ENCODE measurements at regions not wholly inside any gene's neighbourhood (a gene's known extent, or its start where the extent isn't known, plus 50 kb on each side); places are given as distances from the start of the nearest gene placed in this dataset.

DNA sequence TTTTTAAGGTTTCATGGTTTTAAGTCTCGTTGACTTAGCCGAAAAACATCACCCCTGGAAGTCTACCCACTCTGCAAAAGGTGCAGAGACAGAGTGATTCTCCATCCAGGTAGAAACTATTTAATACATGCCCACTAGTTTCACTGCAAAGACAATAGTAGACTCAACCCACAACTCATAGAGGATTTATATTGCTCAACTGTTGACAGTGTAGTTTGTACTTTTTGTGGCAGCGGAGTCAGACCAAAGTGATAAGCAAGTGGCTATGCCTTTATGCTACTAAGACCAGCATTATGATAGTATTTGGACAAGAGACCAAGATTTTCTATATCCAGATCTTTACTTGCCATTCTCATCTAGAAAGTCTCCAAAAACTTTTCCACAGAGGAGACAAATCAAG is 98.8 kb upstream of the ZBTB20 start:
- no peaks in the 10 kb centered on the region for H3F3A ChIP-seq (ENCODE audit: insufficient read depth)
- no peaks in the 10 kb centered on the region for H3K9me2 ChIP-seq (replicated peaks; ENCODE audit: insufficient read depth, low read length)
- H3K79me2 ChIP-seq (ENCODE audit: insufficient read depth, low read length) = no peaks in the 10 kb centered on the region
- H3K36me3 ChIP-seq (ENCODE audit: low read length) = no peaks in the 10 kb centered on the region
- no peaks in the 10 kb centered on the region for H3K27me3 ChIP-seq (ENCODE audit: low read length)
- no peaks in the 10 kb centered on the region for H3K9me3 ChIP-seq (ENCODE audit: insufficient read depth, low read length)
- no peak overlapping the region for H3K9ac ChIP-seq (ENCODE audit: low read length)
- no peak overlapping the region for H3K27ac ChIP-seq (ENCODE audit: low read depth, low read length)
- H3K4me3 ChIP-seq (ENCODE audit: insufficient read depth, low read length, poor library complexity, severe bottlenecking) = no peak overlapping the region
- H2AFZ ChIP-seq (ENCODE audit: low read depth, low read length, severe bottlenecking) = no peak overlapping the region
- no peaks in the 10 kb centered on the region for H4K20me1 ChIP-seq (ENCODE audit: low read depth, low read length)
- H3K4me2 ChIP-seq (ENCODE audit: low read depth, low read length, poor library complexity, severe bottlenecking) = no peak overlapping the region
- TF ChIP-seq EZH2phosphoT487 (conservative IDR thresholded peaks at IDR 0.05; ENCODE audit: low read length) = no peak
- no peak for TF ChIP-seq CTCF (IDR thresholded peaks at IDR 0.05; ENCODE audit: insufficient read depth, low read length, poor library complexity, severe bottlenecking)

- Histone ChIP-seq H3K79me2 (ENCODE audit: insufficient read depth, low read length) (no peaks in the 10 kb centered on the region), H3K4me2 (ENCODE audit: low read depth, low read length, poor library complexity, severe bottlenecking) (no peak overlapping the region), H3K27ac (ENCODE audit: low read depth, low read length) (no peak overlapping the region), H4K20me1 (ENCODE audit: low read depth, low read length) (no peaks in the 10 kb centered on the region), H3K9me2 (replicated peaks; ENCODE audit: insufficient read depth, low read length) (no peaks in the 10 kb centered on the region), H3F3A (ENCODE audit: insufficient read depth) (no peaks in the 10 kb centered on the region), H2AFZ (ENCODE audit: low read depth, low read length, severe bottlenecking) (no peak overlapping the region), H3K9ac (ENCODE audit: low read length) (no peak overlapping the region), H3K4me3 (ENCODE audit: insufficient read depth, low read length, poor library complexity, severe bottlenecking) (no peak overlapping the region), H3K36me3 (ENCODE audit: low read length) (no peaks in the 10 kb centered on the region), H3K27me3 (ENCODE audit: low read length) (no peaks in the 10 kb centered on the region), H3K9me3 (ENCODE audit: insufficient read depth, low read length) (no peaks in the 10 kb centered on the region)
- TF ChIP-seq EZH2phosphoT487 (conservative IDR thresholded peaks at IDR 0.05; ENCODE audit: low read length) = no peak
- TF ChIP-seq CTCF (IDR thresholded peaks at IDR 0.05; ENCODE audit: insufficient read depth, low read length, poor library complexity, severe bottlenecking) = no peak
Measured at GRCh38 chr3:115246461-115247020, 99.5 kb upstream of the ZBTB20 start.

GRCh38 chr3:115248274-115248673 is 101.2 kb upstream of the ZBTB20 start:
- no peaks in the 10 kb centered on the region for H3K36me3 ChIP-seq (ENCODE audit: low read length)
- no peak overlapping the region for H3K27ac ChIP-seq (ENCODE audit: low read depth, low read length)
- no peak overlapping the region for H3K4me2 ChIP-seq (ENCODE audit: low read depth, low read length, poor library complexity, severe bottlenecking)
- H3K9ac ChIP-seq (ENCODE audit: low read length) = no peak overlapping the region
- H3K79me2 ChIP-seq (ENCODE audit: insufficient read depth, low read length) = no peaks in the 10 kb centered on the region
- TF ChIP-seq CTCF (IDR thresholded peaks at IDR 0.05; ENCODE audit: insufficient read depth, low read length, poor library complexity, severe bottlenecking) (no peak), EZH2phosphoT487 (conservative IDR thresholded peaks at IDR 0.05; ENCODE audit: low read length) (no peak)
- no peaks in the 10 kb centered on the region for H4K20me1 ChIP-seq (ENCODE audit: low read depth, low read length)
- no peak overlapping the region for H2AFZ ChIP-seq (ENCODE audit: low read depth, low read length, severe bottlenecking)
- H3K4me3 ChIP-seq (ENCODE audit: insufficient read depth, low read length, poor library complexity, severe bottlenecking) = no peak overlapping the region
- no peaks in the 10 kb centered on the region for H3K9me3 ChIP-seq (ENCODE audit: insufficient read depth, low read length)
- H3F3A ChIP-seq (ENCODE audit: insufficient read depth) = no peaks in the 10 kb centered on the region
- H3K27me3 ChIP-seq (ENCODE audit: low read length) = no peaks in the 10 kb centered on the region
- no peaks in the 10 kb centered on the region for H3K9me2 ChIP-seq (replicated peaks; ENCODE audit: insufficient read depth, low read length)

All from SU-DHL-6 (cell line).